Pons (tissue), 1 donor: ENCODE measurements at regions not wholly inside any gene's neighbourhood (a gene's known extent, or its start where the extent isn't known, plus 50 kb on each side); places are given as distances from the start of the nearest gene placed in this dataset.

Source experiments
- DNase-seq: peaks from one replicate; pipeline ENCODE4 v3.0.0-alpha.2; 2016; ENCODE audit warnings: low spot score

DNA sequence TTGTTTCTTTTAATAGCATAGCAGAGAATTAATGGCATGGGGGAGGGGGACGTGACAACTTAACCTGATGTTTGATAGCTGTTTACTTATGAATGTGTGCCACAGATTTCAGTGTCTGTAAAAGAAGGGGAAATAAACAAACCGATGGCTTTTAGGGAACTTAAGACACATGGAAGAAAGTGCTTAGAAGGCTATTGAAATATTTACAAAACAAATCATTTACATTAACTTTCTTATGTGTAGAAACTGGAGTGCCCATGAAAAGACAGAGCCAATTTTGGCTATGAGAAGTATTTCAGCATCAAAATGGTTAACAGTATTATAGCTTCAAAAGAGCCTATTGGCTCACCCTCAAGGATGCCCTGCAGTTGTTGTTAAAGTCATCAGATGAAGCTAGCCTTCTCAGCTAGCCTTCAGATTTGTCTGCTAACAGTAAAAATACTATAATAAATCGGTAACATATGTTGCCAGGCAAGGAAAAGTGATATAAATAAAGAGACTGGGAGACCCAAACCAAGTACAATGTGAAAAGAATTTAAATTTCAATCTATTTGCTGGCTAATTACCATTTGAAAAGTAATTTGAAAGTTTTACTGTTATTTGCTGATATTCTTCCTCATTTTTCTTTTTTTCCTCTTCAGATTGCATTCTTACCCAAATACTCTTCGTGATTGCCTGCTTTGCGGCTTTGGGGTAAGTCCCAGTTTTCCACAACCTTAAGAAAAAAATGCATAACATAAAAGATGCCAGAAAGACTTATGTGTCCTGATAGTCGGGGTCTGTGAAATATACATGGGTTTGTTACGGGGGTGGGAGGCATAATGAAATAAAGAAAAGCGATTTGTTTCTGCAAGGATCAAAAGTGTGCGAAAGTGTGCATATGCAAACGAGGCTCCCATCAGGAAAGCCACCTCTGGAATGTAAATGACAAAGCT lies 256.4 kb downstream of the MEIS1 start:
- no peak for DNase-seq

DNA sequence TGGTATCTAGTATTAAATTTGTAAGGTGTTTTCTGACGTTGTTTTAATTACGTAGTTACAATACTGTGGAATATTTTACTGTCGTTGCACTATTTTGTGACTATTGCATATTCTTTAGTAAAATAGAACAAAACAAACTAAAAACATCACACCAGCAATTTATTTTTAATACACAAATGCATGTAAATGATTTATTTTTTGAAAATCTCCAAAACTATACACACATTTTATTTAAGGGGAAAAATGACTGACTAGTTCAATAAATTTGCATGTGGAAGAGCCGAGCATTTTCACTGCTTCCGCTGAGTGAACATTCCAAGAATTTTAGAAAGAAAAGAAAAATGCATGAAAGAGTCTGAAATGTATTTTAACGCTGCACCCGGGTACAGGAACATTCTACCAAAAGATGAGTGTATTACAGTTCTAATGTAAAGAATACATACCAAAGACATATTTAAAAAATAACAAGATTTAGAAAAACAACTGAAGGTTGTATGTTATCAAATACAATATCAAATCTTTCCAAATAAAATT lies 257.7 kb downstream of the MEIS1 start:
- DNase-seq, result no peak

DNA sequence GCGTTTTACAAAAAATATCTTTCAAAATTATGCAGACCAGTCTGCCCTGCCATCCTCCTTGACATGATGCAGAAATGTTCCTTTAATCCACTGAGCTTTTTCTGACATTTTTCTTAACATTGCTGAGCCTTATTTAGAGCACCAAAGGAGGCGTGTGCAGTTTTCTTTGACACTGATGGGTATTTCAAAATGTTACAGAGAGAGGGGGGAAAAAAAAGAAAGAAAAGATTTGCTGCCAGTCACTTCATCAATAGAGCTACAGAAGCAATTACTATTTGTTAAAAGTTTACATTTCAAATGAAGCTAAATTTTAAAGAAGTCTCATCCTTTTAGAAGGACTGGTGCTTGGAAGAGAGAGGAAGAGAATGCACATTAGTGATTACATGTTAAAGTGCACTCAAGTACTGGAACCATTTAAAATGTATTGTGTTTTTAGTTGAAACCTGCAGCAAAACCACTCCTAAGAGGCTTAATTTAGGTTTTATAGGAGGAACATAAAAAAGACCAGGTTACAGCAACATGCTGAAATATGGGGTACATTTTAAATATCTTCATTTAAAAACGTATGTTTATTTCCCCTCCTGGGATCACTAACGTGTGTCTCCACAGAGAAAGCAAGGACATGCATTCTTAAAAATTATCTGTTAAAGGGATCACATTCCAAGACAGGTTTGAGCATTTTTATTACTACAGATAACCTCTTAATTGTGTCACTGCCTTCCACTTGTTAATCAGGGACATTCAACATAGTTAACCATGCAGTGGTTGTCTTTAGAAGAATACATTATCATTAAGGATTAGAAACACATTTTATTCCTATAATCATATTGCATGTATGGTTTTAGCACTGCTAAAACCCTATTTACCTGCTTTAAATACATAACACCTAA lies 258.4 kb downstream of the MEIS1 start:
- no peak for DNase-seq

DNA sequence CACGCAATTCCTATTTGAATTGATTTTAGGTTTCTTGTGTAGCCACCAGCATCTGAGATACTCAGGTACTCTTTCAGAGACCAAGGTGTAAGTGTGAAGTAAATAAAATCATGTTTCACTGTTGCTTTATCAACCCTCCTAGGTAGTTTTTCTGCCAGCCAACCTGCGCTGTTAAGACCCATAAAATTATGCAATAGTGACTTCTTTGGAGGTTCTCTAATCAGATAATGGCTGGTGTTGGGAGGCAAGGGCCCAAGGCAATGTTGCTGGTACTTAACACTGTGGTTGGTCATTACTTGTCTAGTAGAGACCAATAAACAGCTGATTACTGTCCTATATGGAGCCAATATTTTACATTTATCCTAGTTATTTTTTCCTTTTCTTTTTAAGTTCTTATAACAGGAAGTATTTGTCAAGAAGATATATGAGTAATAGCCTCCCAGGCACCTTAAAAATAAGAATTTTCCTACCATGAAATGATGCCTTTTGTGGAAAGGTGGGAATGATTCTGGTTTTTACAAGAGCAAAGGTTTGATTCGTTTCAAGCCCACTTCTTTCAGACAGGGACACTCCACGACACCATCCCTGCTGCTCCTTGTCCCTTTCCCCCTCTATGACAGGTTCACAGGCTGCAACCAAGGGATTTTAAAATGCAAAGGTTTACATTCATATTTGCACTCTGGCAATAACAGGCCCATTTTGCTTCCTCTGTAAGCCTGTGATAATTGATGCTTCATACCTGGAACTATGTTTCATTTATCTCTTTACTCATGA lies 259.3 kb downstream of the MEIS1 start:
- no peak for DNase-seq

DNA sequence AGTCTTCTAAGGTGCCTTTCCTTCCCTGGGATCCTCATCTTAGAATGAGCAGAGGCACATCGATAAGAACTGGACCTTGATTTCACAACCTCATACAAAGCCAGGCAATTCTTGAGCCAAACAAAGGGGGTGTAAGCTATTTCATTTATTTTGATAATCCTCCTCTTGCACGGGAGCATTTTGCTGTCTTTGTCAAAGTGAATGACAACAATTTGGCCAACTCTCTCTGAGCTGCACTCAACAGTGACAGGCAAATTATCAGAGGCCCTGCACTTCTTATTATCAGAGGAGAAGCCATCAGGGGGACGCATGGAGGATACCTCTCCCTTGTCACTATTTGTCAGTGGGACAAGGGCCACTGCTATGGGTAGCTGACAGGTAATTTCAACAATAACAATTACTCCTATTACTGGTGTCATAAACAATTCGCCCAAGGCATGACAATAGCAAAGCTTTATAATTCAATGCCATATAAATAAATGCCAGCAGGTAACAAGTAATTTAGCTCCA lies 260.4 kb downstream of the MEIS1 start:
- no peak for DNase-seq

DNA sequence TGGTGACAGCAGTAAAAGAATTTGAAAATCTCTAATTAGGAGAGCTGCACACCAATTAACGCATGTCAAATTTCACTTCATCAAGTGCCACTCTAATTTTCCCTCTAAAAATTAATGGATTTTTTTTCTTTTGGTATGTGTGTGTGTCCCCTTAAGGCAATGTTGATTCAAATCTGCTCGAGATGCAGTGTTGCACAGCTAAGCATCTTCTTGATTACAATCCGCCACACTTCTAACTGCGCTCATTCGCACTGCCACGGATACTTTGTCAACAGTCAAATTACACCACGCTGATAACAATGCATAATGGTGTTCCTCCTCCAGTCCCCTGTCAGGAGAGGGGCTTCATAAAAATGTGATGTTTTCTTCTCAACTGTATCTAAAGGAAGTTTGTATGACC lies 261.4 kb downstream of the MEIS1 start:
- DNase-seq, result peak; percentile 43

DNA sequence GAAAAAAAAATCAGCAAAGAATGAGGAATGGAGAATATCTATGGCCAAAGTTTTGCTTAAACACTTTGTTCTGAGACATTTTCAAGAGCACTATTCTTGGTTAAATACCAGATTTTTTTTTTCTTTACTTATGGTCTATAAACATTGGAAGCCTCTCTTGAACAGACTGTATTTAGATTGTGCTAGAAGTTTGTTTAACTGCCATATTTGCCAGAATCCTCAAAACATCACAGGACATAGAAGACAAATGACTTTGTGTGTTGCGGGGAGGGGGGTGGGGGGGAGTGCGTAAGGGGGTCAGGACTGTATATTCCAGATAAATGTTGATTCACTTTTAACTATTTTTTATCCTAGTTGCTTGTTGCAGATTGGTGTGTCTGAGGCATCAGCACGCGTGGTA lies 262.0 kb downstream of the MEIS1 start:
- DNase-seq, result peak; percentile 26

DNA sequence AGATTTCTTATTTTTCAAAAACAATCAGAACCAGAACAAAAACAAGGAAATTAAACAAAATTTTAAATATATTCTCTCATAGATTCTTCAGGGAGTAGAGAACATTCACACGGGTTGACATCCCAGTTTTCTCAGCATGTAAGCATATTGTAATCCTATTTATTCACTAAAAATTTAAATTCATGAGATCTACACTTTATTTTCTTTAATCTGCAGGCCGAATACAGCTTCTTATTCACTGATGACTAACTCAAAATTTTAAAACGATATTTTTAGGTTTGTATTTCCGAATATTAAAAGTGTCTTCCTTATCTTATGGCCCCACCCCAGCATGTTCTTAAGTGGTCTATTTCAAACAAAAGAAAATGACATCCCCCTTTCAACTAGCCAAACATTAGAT lies 262.4 kb downstream of the MEIS1 start:
- peak; percentile 22 for DNase-seq

DNA sequence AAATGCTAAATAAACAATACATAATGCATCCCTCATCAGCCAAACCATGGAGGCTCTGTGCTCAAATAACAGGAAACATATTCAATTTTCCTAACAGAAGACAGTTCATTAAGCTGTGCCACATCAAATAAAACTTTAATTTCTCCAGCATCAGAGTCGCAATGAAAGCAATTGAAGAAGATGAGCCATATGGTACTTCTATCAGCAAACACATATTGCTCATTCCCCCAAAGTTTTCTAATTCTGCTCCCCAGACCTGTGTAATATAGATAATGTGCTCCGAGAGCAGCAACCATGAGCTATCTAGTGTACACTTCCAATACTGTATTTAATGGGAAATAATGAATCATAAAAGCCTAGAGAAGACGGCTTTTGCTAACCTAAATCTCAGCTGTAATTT lies 263.2 kb downstream of the MEIS1 start:
- DNase-seq, result peak; percentile 18

DNA sequence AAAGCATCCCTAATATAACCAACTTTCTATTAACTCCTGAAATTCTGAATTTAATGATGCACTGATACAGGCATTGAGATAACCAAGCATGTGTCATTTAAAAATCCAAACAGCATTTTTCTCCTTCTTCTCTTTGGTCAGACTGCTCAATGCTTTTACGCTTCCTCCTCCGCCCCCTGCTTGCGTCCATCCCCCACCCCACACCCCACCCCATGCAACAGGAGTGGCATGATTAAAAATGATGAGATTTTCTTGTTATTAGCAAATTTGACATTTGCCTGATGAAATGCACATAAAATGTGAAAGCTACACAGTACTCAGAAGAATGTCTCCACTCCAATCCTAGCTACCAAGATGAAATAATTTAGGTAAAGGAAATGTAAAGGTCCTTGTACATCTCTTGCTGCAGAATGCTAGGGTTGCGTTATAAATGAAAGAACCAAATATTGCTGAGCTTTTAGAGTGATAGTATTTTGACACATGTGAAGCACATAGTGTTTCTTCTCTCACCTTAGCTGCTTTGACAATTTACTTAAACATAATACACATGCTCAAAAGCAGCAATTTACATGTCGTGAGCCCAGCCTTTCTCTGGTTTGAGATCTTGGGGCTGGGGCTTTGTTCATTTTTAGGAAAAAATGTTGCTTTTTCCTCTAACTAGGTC lies 263.8 kb downstream of the MEIS1 start:
- DNase-seq, result peak; percentile 32

DNA sequence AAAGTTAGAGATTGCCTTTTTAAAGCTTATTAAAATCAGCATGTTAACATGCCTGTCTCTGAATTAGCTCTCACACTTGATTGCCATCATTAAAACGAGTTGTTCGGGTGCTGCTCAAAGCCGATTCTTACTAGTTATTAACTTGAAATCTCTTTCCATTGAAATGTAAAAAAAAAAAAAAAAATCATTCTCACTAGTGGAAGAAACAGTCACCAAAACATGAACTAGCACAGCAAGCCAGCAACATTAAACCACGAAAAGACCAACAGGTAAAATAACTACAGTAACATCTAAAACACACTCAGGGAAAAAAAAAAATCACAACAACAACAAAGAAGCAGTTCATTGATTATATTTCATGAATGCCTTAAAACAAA lies 264.5 kb downstream of the MEIS1 start:
- DNase-seq, result no peak

DNA sequence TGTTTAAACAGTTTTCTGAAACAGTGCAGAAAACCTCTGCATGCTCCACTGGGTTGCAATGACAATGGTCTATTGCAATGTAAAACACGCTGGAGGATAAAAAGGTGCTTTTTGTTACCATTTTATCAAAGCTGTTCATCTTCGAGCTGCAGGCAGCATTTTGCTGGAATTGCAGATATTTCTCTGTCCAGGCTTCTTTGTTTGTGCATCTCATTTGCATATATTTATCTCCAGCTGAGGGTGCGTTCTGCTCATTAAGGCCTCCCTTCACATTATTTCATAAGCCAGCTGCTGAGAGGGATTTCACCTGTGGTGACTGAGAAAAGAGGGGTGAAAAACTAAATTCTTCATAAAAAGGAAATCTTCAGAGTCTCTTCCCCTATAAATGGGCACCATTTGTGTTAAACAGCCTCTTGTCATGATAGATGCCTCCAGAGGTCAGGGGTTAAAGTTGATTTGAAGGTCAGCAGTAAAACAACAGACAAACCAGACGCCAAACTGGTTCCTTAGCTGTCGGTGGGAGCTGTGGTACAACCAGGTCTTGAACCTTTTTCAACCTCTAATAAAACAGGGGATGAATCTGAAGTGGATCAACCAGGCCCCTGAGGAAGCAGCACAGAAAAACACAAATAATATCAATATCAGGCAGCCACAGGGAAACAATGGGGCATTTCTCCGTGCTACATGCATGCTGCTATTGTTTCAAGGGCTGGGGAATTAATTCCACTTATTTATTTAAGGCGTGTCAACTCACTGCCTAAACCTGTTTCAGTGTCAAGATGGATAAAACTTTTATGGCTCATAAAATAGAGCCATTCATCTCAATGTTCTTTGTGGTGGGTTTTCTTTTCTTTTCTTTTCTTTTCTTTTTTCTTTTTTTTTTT lies 265.1 kb downstream of the MEIS1 start:
- peak; percentile 77 for DNase-seq

DNA sequence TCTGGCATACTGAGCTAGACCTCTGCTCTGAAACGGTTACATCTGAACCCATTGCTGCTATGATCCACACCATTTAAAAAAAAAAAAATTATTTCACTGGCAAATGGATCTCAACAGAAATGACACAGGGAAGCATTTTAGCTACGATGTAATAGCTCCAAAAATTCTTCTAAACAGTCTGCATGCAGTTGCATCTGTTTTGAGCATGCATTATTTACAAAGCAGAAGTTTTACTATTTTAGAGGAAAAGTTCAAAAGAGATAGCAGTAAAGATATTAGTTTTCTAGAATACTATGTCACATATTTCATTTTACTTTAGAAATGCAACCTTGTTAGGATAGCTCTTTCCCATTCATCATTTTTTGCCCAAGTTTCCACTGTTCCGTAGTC lies 265.7 kb downstream of the MEIS1 start:
- no peak for DNase-seq

DNA sequence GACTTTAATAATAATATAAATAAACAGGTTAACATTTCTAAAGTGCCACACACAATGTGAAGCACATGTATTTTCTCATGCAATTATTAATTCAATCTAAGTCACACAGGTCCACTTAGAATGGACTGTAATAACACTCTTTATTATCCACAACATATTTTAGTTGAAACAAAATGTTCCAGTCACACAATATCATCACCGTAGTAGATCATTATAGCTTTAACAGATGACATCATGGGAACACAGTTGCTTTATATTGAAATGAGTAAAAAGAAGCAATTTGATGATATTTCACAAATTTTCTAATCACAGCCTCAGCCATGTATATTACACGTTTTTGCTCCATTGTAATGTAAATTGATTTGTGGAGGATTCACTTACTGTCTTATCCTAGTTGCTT lies 266.3 kb downstream of the MEIS1 start:
- no peak for DNase-seq

DNA sequence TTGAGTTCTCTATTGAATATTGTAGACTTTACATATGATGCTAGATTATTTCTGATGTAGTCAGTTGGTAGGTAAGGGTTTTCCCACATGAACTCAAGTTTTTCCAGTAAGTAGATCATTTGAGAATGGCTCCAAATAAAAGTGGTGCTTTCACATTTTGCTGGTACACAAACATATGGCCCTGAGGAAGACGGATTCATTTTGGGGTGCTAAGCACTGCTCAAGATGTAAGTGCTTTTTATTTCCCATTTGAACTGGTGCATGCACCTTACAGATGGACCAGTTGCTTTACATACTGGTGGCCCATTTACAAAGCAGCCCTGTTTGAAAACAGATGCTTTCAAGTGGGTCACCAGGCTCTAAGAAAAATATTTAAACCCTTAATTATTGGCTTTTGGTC lies 266.7 kb downstream of the MEIS1 start:
- DNase-seq, result no peak

DNA sequence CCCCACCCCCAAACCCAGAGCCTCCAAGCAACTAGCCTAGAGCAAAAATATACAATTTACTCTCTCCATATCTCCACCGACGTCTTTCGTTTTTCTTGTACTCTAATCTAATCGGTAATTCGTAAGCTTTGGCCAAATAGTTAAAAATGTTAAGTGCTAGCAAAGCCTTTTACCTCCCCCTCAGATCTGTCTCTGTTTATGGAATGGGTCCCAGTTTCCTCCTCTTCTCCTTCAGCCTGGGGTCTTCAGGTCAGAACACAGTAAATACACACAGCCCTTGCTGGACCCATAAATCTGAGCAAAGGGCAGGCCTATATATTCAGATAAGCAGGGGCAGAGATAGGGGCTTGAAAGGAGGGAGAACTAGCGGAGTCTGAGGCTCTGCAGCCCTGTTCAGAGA lies 267.4 kb downstream of the MEIS1 start:
- no peak for DNase-seq

DNA sequence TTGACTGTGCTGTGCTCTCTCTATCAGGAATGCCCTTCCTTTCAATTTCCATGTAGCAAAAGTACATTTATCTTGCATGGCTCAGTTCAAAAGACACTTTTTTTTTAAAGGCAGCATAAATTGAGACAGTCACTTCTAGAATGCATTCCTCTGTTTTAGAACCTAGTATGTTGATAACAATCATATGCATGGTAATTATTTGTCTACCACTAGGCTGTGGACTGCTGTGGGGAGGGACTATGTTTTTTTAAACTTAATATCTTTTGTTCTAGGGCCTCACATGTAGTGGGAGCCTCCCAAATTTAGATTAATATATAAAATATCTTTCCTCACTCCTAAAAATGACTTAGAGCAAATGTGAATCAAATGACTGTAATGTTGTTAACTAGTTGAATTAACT lies 269.9 kb downstream of the MEIS1 start:
- DNase-seq, result no peak

DNA sequence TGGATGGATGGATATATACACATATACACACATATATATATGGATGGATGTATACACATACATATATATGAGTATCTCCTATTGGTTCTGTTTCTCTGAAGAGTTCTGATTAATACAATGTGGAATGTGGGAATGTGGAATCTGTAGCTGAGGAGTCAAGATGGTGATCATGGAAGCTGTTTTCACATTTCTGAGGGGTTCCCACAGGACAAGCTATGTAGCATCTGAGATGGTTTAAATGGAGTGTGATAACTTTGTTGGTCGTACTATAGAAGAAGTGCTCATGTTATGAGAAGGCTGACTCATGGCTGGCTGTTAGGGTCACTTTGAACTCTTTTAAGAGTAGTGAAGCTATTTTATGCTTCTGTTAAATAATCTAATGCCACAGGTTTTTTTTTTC lies 279.7 kb downstream of the MEIS1 start:
- DNase-seq, result no peak

DNA sequence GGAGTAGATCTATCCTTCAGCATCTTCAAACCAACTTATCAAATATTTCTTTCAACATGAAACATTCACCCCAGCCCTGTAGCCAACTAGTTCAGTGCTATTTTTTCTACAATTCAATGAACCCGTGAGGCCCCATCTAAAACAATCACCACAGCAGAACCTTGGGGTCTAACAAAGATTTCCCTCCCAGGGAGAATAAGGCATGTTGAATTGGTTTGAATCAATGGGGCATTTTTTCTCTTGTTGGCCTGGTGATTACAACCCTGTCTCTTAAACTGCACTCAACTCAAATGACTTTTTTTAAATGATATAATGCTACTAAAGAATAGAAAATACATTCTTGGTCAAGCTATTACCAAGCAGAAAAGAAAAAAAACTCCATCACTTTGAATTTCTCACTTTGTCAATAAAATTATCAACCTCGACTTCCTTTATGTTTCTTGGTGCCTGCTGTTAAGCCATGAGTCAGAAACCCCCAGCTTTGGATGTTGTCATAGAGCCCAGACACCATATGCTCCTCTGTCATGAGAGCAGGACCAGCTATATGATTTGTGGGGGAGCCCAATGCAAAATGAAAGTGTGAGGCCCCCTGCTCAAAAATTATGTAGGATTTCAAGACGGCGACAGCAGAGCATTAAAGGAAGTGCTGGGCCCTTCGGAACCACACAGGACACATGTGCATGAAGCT lies 282.4 kb downstream of the MEIS1 start:
- DNase-seq, result no peak

DNA sequence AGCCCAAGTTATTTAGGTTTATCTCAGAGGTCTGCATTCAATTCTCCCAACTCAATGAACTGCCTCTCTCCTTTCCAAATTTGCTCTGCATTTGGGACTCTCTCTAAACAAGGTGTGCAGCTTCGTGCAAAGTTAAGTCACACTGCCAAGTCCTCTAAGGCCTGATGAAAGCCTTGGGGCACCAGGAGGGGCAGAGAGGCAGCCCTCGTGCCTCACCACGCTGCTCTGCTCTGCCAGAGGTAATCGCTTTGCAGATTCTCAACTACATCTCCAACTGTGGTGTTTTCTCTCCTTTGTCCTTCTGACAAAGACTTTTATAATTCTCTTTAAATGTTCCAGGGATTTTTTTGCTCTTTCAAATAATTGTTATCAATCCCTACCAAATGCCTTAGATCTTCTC lies 283.0 kb downstream of the MEIS1 start:
- DNase-seq, result no peak
